ENCODE measurements at regions not wholly inside any gene's neighbourhood (a gene's known extent, or its start where the extent isn't known, plus 50 kb on each side); places are given as distances from the start of the nearest gene placed in this dataset.

GRCh38 chr2:76310894-76311633, 600.3 kb upstream of the GCFC2 start:
- Histone ChIP-seq H3K27ac (no peak overlapping the region), H3K4me3 (replicated peaks in 1 of 3) (no peak overlapping the region), H3K4me1 (no peaks in the 10 kb centered on the region), H3K27me3 (no peaks in the 10 kb centered on the region), H3K36me3 (no peaks in the 10 kb centered on the region), H3K9me3 (no peaks in the 10 kb centered on the region)
- no peak for DNase-seq
- intact Hi-C loops (cut with DNase I) = no loop called here
- TF ChIP-seq CTCF (IDR thresholded peaks at IDR 0.05) = no peak
- TF ChIP-seq POLR2A (IDR thresholded peaks at IDR 0.05) = no peak
- 44 to 47% methylated on average over 2 of the region's 2 CpGs for WGBS, 2 donors

GRCh38 chr2:76307495-76307894, 596.8 kb upstream of the GCFC2 start:
- no peaks in the 10 kb centered on the region for H3K27me3 ChIP-seq
- intact Hi-C loops (cut with DNase I) = no loop called here
- H3K4me1 ChIP-seq = no peaks in the 10 kb centered on the region
- no peaks in the 10 kb centered on the region for H3K36me3 ChIP-seq
- H3K4me3 ChIP-seq (replicated peaks in 1 of 3) = no peak overlapping the region
- H3K27ac ChIP-seq = no peak overlapping the region
- no peak for TF ChIP-seq POLR2A (IDR thresholded peaks at IDR 0.05)
- no peak for TF ChIP-seq CTCF (IDR thresholded peaks at IDR 0.05)
- H3K9me3 ChIP-seq = no peaks in the 10 kb centered on the region
- DNase-seq = no peak

GRCh38 chr2:76298041-76298440, 587.3 kb upstream of the GCFC2 start:
- intact Hi-C loops (cut with DNase I) = no loop called here
- Histone ChIP-seq H3K27me3 (no peaks in the 10 kb centered on the region), H3K27ac (no peak overlapping the region), H3K36me3 (no peaks in the 10 kb centered on the region), H3K9me3 (no peaks in the 10 kb centered on the region), H3K4me3 (replicated peaks in 1 of 3) (no peak overlapping the region), H3K4me1 (no peaks in the 10 kb centered on the region)
- no peak for DNase-seq
- no peak for TF ChIP-seq CTCF (IDR thresholded peaks at IDR 0.05)
- TF ChIP-seq POLR2A (IDR thresholded peaks at IDR 0.05) = no peak

- no peak overlapping the region for H3K4me3 ChIP-seq (replicated peaks in 1 of 3)
- TF ChIP-seq CTCF (IDR thresholded peaks at IDR 0.05) (no peak), POLR2A (IDR thresholded peaks at IDR 0.05) (no peak)
- H3K9me3 ChIP-seq = no peaks in the 10 kb centered on the region
- WGBS, 2 donors = 78 to 89% methylated on average over 3 of the region's 3 CpGs
- H3K27me3 ChIP-seq = no peaks in the 10 kb centered on the region
- intact Hi-C loops (cut with DNase I) = no loop called here
- H3K4me1 ChIP-seq = no peaks in the 10 kb centered on the region
- H3K27ac ChIP-seq = no peak overlapping the region
- H3K36me3 ChIP-seq = no peaks in the 10 kb centered on the region
- DNase-seq = no peak
Observed at GRCh38 chr2:76296438-76296837, 585.7 kb upstream of the GCFC2 start.

GRCh38 chr2:76295762-76296161, 585.0 kb upstream of the GCFC2 start:
- DNase-seq = no peak

More at GRCh38 chr2:76295762-76296161, 585.0 kb upstream of the GCFC2 start:
- Histone ChIP-seq H3K27me3 (no peaks in the 10 kb centered on the region), H3K4me3 (replicated peaks in 1 of 3) (no peak overlapping the region), H3K36me3 (no peaks in the 10 kb centered on the region), H3K9me3 (no peaks in the 10 kb centered on the region), H3K4me1 (no peaks in the 10 kb centered on the region), H3K27ac (no peak overlapping the region)
- intact Hi-C loops (cut with DNase I) = no loop called here
- no peak for TF ChIP-seq POLR2A (IDR thresholded peaks at IDR 0.05)
- TF ChIP-seq CTCF (IDR thresholded peaks at IDR 0.05) = no peak
